HG03103 (cell line): ENCODE measurements at regions not wholly inside any gene's neighbourhood (a gene's known extent, or its start where the extent isn't known, plus 50 kb on each side); places are given as distances from the start of the nearest gene placed in this dataset.

Experiments used
- ATAC-seq: cut with Tn5 transposase; IDR thresholded peaks from one replicate; pipeline ENCODE4 v1.9.1; 2021; ENCODE audit warnings: low read depth; ENCODE audit not compliant: unreplicated experiment

GRCh38 chr18:37997695-37998094 lies 432.1 kb upstream of the CELF4 start:
- no peak for ATAC-seq

- no peak for ATAC-seq
These were observed 422.3 kb upstream of the CELF4 start for GRCh38 chr18:37987901-37988300.

- no peak for ATAC-seq
These were observed 421.1 kb upstream of the CELF4 start for GRCh38 chr18:37986665-37987064.

- no peak for ATAC-seq
These were observed 419.5 kb upstream of the CELF4 start for GRCh38 chr18:37985126-37985525.

GRCh38 chr18:37980556-37980955 lies 415.0 kb upstream of the CELF4 start:
- ATAC-seq: no peak

GRCh38 chr18:37975446-37975845 lies 409.8 kb upstream of the CELF4 start:
- no peak for ATAC-seq

GRCh38 chr18:37967261-37967660 lies 401.7 kb upstream of the CELF4 start:
- no peak for ATAC-seq

- no peak for ATAC-seq
These were observed 400.0 kb upstream of the CELF4 start for GRCh38 chr18:37965572-37965970.

- no peak for ATAC-seq
These were observed 399.4 kb upstream of the CELF4 start for GRCh38 chr18:37964885-37965571.

- ATAC-seq: no peak
These were observed 398.2 kb upstream of the CELF4 start for GRCh38 chr18:37963837-37964236.

GRCh38 chr18:37962316-37962966 lies 396.8 kb upstream of the CELF4 start:
- no peak for ATAC-seq

GRCh38 chr18:37958499-37958898 lies 392.9 kb upstream of the CELF4 start:
- no peak for ATAC-seq

- no peak for ATAC-seq
These were observed 391.3 kb upstream of the CELF4 start for GRCh38 chr18:37956902-37957301.

- ATAC-seq: no peak
These were observed 390.4 kb upstream of the CELF4 start for GRCh38 chr18:37956020-37956419.

- ATAC-seq: no peak
These were observed 389.6 kb upstream of the CELF4 start for GRCh38 chr18:37955201-37955600.

GRCh38 chr18:37953876-37954275 lies 388.3 kb upstream of the CELF4 start:
- no peak for ATAC-seq

GRCh38 chr18:37948471-37948870 lies 382.9 kb upstream of the CELF4 start:
- ATAC-seq: no peak

GRCh38 chr18:37946324-37946723 lies 380.7 kb upstream of the CELF4 start:
- no peak for ATAC-seq

GRCh38 chr18:37944700-37945270 lies 379.2 kb upstream of the CELF4 start:
- no peak for ATAC-seq

- no peak for ATAC-seq
These were observed 371.7 kb upstream of the CELF4 start for GRCh38 chr18:37937287-37937686.

GRCh38 chr18:37935086-37935485 lies 369.5 kb upstream of the CELF4 start:
- ATAC-seq: no peak

- no peak for ATAC-seq
These were observed 365.0 kb upstream of the CELF4 start for GRCh38 chr18:37930640-37931039.
